C1 segment of cervical spinal cord (tissue), 14 donors: ENCODE measurements at regions not wholly inside any gene's neighbourhood (a gene's known extent, or its start where the extent isn't known, plus 50 kb on each side); places are given as distances from the start of the nearest gene placed in this dataset.
"Not testable (repeated sequence)": the region's sequence is repeated elsewhere in the genome, so short reads cannot be mapped to it uniquely, and the experiment has no call there.

Experiments
- DNase-seq, 14 donors: peaks; one replicate each; lab custom pipeline; 2025; lab: John Stamatoyannopoulos, UW

DNA sequence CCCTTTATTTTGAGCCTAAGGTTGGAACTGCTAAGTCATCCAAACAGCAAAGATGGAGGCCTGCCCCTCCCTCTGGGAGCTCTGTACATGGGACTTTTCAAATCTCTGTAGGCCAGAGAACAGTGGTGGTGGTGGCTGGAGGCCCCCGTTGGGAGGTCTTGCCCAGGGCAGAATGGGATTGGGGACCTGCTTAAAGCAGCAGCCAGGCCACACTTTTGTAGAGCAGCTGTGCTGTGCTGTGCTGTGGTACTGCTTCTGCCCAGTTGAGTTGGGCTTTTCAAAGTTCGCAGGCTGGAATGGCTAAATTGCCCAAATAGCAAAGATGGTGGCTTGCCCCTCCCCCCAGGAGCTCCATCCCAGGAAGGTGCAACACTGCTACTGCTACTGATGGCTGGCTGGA, 147.5 kb upstream of the TACR3 start:
- DNase-seq = no peak

DNA sequence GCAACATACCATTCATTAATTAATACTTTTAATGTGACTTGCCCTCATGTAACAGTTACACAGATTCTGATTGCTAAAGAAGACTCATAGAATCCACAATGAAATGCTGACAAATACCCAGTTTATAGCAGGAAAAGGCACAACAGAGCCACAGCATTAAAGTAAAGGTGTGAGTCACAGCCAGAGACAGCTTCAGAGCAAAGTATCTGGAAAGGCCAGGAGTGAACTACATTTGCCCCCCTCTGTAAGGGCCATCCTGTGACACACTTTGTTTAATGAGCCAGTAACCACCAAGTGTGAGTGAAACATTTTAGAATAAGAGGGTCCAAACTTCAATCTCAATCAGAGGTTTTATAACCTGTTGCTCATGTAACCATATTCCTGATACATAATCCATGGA, 133.8 kb upstream of the TACR3 start:
- DNase-seq = no peak

DNA sequence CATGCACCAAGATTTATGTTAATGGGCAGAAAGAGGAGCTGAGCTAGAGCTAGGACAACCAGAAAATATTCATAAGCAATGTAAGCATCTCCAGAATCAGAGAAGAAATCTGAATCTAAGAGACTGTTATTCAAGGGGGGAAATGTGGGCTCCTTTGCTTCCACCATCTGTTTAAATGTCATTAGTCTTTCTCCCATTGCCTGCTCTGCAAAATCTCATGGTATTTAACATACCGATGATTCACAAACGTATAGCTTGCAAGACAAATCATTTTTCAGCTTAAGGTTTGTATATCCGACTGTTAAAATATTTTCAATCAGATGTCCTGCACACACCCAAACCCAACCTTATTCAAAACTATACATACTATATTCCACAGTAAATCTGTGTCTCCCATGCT, 133.4 kb upstream of the TACR3 start:
- DNase-seq = no peak

DNA sequence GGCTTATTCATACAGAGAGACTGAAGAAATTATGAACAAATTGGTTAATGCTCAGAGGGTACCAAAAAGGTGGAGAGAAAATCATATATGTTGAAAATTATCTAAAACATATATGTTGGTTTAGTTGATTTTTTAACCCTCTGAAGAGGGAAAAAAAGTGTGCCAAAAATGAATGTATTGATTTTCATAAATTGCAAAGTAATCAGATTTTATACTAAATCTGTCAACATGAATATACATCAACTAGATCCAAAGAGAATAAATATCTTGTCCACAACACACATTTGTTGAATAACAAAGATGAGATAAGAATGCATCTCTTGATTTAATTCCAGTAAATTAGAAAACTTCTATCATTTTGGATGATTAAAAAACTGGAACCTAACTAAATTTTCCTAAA, 125.3 kb upstream of the TACR3 start:
- DNase-seq = no peak

DNA sequence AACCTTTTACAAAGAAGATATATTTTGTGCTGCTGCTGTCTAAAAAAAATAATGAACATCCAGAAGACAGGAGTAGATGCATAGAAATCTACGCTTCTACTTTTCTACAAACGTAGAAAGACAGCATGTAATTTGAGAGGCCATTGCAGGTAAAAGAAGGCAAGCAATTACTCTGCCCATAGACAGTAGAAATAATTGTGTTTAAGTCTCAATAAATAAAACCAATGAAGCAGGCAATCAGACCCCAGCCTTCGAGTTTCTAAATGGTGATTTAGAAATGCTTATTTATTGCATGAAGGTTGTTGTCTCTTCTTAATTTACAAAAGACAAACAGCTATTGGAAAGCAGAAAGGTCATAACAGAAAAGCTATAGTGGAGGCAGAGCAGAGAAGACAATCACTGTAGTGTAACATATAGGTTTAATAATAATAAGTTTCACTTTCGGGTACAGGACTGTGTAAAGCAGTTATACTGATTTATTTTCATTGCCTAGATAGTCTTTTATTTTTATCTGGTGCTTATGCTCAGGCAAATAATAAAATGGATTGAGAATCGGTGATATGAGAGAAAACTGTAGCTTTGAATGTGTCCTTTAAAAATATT, 123.0 kb upstream of the TACR3 start:
- DNase-seq = no peak

DNA sequence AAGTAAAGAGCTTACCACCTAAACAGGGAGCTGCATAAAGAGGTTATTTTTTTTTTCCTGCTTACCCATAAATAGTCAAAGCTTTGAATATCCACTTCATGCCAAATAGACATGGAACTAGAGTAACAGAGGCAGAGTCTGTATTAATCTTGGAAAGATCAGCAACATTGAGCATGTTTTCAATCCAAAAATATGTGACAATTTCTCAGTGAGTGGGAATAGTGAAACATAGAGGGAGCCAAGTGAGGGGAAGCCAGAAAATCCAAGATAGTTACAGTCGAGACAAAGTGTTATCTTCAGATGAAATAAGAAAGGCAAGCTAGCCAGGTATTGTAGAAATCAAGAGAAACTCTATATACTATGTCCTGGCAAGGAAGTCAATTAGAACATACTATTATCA, 122.3 kb upstream of the TACR3 start:
- DNase-seq = no peak

DNA sequence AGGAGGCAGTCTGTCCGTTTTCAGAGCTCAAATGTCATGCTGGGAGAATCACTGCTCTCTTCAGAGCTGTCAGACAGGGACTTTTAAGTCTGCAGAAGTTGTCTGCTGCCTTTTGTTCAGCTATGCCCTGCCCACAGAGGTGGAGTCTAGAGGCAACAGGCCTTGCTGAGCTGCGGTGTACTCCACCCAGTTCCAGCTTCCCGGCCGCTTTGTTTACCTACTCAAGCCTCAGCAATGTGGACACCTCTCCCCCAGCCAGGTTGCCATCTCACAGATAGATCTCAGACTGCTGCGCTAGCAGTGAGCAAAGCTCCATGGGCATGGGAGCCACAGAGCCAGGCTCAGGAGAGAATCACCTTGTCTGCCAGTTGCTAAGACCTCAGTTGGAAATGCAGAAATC, 90.5 kb upstream of the TACR3 start:
- not testable (repeated sequence) for DNase-seq

DNA sequence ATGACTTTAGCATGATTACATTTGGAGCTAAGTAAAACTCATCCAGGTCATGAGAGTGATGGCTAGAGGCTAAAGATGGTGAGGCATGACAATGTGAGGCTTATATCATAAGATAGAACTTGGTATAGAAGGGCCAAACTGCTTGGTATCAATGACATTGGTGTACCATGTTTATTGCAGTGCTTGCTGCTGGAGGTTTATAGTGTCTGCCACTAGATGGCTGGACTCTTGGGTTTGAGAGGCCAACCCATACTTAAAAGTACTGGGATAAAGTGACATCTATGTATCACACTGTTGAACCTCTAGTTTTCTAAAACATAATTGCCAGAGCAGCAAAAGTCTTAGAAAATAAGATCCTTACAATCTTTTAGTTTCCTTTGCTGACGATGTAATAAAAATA, 83.0 kb upstream of the TACR3 start:
- no peak for DNase-seq

DNA sequence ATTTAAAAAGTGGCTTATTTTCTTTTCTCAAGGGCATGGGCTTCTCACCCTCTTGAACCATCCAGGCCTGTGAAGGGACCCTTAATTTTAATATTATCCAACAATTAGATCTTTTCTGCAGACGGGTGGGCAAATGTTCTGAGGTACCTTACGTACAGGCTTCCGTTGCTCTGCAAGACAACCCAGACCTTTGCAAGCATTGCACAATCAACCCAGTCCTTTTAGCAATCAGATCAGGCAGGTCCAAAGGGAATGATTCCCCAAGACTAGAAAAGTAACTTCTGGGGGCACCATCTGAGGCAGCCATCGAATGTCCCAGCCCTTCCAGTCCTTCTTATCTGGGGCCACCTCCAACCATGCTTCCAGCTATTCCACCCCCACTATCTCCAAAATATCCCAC, 67.3 kb upstream of the TACR3 start:
- DNase-seq = no peak

DNA sequence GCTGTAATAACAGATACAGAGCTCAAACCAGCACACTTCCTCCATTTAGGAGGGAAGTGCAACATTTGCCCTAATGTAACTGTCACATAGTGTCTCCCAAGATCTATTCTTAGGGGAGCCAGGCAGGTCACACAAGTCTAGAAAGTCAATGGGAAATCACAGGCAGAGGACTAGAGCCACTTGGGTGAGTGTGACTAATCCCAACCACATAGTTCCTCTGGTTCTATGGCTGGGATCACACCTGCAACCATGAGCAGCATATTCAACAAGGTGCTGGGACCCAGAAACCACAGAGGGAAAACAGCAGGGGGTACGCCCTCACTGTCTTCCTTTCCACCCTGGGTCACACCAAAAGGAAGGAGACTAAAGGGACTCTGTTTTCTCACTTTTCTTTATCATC, 66.8 kb upstream of the TACR3 start:
- no peak for DNase-seq

DNA sequence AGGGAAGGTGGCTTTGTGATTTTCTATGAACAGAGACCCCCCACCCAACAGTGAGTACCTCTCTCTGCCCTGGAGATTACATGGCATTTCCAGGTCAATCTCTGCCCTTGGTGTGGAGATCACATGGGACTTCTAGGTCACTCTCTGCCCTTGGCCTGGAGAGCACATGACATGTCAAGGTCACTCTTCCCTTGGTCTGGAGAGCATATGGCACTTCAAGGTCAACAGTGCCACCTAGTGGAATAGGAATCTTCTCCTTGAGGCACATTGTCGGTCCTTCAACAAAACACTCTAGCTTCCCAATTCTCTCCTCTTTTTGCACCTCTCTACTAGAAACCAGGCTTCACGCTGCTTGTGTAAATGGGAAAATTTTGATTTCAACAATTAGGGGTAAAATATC, 66.2 kb upstream of the TACR3 start:
- no peak for DNase-seq

DNA sequence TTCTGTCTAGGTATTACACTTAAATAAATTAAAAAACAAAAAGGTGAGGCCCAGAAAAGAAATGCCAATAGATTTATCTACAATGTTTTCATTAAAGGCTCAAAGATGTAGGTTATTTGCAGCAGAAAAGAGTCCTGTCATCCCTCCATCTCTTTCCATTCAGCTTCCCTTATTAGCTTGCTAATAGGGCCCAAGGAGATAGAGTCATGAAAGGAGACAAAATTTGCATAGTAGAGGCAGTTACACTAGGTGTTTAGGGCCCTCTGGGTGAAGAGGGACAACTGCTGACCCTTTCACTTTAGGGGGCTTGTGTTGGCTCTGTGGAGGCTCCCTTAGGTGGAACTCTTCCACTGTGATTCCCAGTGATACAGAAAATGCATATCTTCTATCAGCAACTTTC, 58.4 kb upstream of the TACR3 start:
- no peak for DNase-seq

DNA sequence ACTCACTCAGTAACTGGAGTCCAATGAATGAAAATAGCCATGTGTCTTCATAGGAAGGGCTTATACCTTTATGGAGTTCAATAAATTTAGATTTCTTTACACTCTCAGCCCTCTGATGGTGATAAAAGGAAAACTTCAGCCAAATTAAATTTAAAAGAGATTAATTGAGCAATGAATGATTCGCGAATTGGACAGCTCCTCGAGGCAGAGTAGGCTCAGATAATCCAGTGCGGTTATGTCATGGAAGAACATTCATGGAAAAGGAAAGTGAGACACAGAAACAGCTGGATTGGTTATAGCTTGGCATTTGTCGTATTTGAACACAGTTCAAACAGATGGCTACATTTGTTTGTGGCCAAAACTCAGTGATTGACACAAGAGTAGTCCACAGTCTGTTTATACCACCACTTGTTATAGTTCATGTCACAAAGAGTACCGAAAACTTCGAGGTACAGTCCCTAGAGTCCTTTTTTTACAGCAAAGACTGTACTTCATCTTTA, 54.6 kb upstream of the TACR3 start:
- DNase-seq = no peak

DNA sequence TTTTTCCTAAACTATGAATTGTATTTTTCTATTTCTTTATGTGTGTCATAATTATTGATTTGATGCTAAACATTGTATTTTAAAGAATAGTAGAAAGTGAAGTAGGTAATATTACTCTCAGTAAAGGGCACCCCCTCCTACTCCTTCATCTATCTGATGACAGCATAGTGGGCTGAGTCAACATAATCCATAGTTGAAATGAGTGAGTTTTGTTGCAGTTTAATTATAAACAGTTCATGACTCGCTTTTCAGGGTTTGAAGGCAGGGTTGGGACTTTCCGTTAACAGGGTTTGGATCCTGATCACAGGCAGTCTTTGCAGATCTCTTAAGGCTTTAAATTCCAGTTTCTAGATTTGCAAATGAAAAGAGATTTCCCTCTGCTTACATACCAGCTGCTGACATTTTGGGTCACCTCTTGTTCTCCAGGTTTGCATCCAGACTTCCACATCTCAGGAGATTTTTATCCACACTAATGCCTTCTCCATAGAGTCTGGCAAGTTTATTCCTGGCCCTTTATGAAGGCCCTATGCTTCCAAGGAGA, 54.0 kb upstream of the TACR3 start:
- no peak for DNase-seq
